Ramos (cell line): ENCODE measurements at regions not wholly inside any gene's neighbourhood (a gene's known extent, or its start where the extent isn't known, plus 50 kb on each side); places are given as distances from the start of the nearest gene placed in this dataset.
"Not testable (repeated sequence)": the region's sequence is repeated elsewhere in the genome, so short reads cannot be mapped to it uniquely, and the experiment has no call there.

Experiments
- in situ Hi-C: fragments of 300-500 bp; cut with MboI; formaldehyde crosslinking; loops from one replicate; pipeline ENCODE4 v1.14.3; 2022; ENCODE audit warnings: low sequenced_read_pairs; ENCODE audit not compliant: unreplicated experiment

DNA sequence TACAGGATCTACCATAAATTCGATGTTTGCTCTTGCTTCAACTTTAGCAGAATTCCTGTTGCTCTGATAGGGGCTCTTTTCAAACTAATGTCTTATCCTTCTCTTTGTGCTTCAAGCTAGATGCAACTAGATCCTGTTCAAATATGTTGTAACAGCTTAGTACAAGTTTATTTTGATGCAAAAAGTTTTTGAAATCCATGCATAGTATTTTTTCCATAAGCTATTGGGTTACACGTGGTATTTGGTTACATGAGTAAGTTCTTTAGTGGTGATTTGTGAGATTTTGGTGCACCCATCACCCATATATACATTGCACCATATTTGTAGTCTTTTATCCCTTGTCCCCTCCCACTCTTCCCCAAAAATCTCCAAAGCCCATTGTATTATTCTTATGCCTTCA, 907.7 kb downstream of the LTN1 start:
- in situ Hi-C loops: no loop called here

DNA sequence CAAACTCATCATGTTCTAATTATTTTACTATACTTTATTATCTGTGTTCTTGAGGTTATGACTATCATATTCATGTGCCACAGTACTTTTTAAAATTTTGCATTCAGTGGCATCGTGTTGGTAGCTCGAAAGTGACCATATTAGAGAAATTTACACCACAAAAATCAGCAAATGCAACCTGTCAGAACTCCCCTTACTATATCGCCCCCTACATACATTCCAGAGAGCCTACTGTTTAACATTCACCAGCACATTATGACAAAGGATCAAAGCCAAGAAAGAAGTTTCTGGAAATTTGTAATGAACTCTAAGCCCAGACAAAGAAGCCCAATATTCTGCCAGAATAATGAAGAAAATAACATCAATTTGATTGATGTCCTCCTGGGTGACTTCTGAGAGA, 909.3 kb downstream of the LTN1 start:
- in situ Hi-C loops: no loop called here

DNA sequence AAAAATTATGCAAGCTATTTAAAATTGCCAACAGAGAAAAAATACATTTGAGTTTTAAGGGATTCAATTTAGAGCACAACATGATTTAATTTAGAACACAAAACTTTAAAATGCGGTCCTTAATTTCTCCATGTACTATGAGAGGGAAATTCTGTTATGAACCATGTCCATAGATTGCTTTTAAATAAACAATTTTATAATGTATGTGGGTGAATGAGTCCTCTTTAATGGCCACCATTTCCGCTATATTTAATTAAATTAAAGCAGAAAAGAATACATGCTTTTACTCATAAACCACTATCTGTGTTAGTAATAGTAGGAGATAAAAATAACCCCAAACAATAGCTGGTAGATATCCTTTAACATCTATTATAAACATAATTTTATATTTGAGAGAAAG, 914.6 kb downstream of the LTN1 start:
- in situ Hi-C loops: no loop called here

DNA sequence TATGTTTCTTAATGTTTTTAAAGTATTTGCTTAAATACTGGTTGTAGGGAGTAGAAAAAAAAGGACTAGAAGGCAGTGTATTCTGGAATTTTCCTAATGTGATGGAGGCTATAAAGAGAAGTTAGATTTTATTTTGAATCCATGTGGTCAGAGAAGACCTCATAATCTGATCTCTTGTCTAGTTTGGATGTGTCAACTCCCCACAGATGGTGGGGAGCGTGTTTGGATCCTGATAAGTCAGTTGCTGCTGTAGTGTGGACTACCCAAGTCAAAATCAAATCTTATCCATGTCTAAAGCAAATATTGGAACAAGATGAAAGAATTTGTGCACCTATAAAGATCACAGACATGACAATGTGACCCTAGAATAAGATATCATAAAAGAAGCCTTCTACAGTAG, 918.0 kb downstream of the LTN1 start:
- in situ Hi-C loops: no loop called here

DNA sequence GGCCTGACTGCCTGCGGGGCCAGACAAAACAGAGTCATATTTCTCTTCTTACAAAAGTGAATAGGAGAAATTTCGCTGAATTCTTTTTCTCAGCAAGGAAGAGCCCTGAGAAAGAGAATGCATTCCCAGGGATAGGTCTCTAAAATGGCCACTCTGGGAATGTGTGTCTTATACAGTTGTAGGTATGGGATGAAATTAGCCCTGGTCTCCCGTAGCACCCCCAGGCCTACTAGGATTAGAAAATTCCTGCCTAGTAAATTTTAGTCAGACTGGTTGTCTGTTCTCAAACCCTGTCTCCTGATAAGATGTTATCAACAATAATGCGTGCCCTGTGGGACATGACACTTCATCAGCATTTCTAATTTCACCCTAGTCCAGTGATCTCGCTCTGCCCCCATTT, 920.1 kb downstream of the LTN1 start:
- in situ Hi-C loops: no loop called here

DNA sequence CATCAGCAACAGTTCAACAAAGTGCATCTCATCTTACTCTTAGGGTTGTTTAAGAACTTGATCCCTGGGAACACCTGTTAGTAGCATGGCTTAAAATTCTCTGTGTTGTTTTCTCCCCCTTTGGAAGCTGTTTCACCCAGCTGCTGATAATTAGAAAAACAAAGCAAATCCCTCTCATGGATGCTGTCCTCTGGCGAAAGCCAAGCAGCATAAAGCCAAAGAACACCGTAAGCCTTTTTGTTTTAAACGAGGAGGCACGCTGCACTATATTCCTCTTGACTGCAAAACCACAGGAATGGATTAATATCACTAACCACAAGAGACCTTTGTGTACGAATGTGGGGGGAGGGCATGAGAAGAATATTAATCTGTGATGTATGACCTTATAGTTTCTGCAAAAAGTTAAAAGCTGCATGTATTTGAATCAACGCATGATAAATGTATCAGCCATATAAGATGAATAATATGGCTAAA, 923.2 kb downstream of the LTN1 start:
- in situ Hi-C loops: no loop called here

DNA sequence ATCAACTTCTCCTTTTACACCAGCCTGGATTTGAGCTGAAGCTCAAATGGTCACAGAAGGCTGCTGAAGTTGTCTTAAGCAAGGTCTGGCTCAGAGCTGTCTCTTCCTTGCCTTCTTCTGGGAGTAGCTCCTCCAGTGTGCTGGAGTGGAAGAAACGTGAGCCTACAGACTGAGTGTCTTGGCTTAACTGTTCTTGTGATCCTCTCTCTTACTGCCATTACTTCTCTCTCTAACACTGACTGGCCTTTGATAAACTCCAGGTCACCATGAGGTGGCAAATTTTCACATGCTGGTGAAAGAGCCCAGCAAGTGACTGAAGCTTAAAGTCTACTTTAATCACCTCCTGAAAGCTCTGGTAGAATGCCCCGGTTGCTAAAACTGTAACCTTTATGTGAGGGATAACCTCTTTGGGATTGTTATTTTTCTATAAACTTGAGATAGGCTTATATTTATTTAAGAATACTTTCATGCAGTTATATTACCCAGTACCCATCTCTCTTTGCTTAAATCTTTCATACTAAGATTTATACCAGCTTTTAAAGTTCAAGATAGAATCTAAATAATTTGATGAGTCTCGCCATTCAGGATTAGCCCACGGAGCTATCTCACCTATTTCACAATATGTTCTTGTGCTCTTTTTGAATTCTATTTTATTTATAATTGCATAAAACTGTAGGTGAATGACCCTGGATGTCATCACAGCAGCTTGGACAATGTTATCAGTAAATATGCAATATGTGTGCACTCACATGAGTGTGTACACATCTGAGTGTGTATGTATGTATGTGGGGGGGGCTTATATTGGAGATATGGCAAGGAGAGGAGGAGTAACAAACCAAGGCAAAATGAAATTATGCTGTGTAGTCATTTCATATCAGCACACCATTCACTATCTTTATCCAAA, 924.0 kb downstream of the LTN1 start:
- in situ Hi-C loops: no loop called here

DNA sequence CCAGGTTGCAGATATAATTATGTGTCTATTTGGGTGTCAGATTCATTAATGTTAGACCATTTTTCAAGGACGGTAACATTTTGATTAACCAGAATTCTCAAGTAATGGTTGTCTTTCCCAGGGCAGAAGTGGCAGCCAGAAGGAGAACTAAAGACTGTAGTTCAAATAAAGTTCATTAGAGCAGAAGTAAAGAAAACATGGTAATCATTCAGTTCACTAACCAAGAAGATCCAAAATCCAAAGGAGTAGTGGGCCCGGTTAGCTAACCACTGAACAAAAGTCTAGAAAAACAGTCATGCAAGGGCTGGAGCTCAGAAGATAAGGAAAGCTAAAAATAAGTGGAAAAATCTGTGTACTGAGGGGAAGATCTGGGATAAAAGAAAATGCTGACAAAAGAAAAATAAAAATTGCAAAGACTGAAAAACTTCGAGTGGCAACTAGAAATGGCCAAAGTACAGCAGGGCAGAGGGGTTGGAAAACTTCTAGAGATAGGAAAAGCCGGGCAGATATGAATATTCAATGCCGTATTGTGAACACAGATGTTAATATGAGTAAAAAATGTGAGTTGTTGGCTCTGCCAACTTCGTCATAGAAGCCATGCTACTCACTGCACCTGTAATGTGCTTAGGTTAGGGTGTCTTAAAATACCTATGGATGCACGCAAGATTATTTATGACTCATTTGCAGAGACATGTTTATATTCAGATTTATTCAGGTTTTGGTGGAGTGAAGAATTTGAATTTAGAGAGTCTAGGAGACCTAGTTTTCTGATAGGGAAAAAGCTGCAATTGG, 925.9 kb downstream of the LTN1 start:
- in situ Hi-C loops: no loop called here

DNA sequence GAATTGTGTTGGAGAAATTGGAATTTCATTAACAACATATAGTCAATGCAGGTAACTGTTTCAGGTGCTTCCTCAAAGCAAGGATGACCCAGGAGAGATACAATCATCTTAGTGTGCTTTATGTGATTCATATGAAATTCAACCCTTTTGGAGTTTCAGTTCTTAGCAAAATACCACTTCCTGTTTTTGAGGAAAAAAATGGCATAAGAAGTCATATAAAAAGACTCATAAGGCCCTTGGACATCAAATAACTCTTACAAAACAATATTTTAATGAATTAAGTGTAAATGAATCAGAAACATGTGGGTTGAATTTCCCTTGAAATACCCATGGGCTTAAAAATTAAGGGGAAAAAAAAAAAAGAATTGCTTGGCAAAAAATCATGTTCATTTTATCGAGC, 926.6 kb downstream of the LTN1 start:
- in situ Hi-C loops: no loop called here

DNA sequence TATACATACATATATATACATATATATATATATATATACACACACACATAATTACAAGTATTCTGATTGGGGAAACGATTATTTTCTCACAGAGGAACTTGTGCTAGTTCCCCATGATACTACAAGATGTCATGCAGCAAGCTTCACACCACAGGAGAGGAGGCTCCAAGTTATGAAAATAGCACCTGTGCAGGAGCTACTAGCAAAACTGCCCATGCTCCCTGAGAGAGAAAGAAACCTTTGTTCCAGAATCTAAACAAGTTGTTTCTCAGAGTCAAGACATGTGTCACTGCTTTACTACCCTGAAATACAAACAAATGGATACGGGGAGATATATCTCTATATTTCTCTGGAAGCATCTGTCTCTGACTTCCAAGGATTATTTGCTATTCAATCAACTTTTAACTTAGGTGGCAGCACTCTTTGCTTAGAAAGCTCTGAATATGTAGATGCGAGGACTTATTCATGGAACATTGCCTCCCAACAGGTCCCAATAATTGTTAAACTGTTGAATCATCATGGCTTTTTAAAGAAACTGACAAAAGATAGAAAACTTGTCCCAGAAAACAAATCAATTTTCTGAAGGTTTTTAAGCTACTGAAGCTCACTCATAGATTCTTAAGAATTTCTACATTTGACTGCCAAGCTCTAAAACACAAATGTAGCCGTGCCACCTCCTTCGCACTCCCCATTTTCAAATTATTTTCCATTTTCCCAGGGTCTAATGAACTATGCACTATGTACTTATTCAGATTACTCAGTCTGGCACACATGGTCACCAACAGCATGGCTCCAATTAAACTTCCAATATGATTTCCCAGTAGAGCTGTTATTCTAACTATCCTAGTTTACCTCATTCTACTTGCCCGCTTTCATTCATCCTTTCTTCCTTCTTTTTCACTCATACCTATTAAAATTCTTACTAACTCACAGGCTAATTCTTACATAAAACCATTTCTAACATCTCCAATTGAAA, 929.1 kb downstream of the LTN1 start:
- in situ Hi-C loops: no loop called here

DNA sequence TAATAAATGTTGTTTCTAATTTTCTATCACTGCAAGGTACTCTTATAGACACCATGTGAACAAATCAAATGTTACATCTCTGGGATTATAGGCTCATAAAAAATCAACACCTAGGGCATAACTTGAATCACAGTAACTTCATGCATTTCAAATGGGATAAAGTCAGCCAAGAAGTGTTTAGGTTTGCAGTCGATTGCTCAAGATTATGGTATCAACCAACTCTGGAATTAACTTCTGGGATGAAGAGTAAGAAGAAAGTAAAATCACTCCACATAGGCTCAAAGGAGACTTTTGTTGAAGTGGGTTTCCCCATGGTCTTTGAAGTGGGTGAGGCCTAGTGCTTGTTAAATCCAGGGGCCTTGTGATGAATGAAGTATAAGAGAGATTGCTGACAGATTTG, 939.7 kb downstream of the LTN1 start:
- in situ Hi-C loops: not testable (repeated sequence)

DNA sequence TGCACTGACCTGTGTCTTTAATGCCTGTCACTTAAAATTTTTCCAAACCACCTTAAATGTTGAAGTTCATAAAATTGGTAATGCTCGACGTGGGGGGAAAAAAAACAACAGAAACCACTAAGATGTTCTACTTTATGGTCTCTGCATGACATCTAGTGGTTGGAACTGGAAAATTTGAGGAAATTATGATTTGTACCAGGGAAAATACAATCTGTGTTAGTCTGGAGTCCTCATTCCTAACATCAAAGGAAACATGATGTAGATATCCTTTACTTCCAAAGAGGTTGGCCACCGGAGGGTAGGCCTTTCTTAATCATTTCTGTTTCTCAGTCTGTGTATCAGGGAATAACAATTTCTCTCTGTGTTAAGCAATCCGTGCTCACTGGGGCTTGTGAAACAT, 941.0 kb downstream of the LTN1 start:
- in situ Hi-C loops: not testable (repeated sequence)

DNA sequence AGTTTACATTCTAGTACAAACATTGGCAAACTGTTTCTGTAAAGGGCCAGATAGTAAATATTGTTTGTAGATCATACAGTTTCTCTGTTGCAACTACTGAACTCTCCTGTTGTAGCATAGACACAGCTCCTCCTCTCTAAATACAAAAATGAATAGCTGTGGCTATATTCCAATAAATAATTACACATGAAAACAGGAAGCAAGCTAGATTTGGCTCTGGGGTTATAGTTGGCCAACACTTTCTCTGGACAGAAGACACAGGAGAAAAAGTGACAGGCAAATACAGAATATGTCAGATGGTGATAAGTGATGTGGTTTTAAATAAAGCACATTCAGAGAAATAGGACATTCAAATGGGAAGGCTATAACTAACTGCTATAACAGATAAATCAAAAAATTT, 957.0 kb downstream of the LTN1 start:
- in situ Hi-C loops: not testable (repeated sequence)

DNA sequence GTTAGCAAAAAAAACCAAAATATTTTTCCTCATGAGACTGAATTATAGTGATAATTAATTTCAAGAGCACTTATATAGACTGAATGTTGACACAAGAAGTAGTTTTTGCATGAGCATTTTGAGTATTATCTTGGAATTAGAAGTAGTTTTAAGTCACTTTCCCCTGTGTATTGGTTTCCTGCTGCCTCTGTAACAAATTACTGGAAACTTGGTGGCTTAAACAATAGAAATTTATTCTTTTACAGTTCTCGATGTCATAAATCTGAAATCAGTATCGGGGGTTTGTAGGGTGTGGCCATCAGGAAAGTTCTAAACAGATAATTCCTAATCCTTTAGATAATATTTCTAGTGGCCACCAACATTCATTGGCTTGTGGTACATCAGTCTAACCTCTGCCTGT, 957.8 kb downstream of the LTN1 start:
- in situ Hi-C loops: not testable (repeated sequence)

DNA sequence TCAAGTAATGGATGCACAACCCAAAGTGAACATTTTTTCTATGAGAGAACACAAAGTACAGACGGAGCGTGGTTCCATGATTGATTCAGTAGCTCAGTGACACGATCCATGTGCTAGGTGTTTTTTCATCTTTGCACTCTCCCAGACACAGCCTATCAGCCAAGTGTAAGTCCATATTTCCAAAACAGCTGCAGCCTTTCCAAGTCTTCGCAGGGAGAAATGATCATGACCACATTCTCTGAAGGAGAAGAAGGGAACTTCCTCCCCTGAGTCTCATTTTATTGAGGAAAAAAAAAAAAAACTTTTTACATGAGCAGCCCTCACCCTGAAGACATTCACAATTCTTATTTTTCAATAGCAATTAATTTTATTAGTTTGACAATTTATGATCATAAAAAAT, 958.3 kb downstream of the LTN1 start:
- in situ Hi-C loops: not testable (repeated sequence)

DNA sequence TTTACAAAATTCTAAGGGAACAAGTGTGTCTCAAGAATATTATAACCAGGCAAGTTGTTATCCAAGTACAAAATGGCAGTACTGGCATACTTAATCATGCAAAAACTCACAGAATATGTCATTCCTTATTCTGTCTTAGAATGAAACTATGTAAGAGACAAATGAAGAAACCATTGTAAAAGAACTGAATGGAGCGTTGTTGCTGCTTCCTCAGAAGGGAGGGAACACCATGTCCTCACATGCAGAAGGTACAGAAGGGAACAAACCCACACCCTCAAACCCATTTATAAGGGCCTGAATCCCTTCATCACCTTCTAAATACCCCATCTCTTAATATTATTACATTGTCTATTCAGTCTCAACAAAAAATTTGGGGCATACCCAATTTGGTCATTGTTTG, 960.0 kb downstream of the LTN1 start:
- in situ Hi-C loops: not testable (repeated sequence)

DNA sequence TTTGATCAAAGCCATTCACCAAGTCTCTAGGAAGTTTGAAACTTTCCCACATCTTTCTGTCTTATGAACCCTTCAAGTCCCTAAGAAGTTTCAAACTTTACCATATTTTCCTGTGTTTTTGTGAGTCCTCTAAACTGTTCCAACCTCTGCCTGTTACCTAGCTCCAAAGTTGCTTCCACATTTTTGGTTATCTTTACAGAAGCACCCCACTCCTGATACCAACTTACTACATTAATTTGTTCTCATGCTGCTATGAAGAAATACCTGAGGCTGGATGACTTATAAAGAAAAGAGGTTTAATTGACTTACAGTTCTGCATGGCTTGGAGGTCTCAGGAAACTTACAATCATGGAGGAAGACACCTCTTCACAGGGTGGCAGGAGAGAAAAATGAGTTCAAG, 961.6 kb downstream of the LTN1 start:
- in situ Hi-C loops: not testable (repeated sequence)

DNA sequence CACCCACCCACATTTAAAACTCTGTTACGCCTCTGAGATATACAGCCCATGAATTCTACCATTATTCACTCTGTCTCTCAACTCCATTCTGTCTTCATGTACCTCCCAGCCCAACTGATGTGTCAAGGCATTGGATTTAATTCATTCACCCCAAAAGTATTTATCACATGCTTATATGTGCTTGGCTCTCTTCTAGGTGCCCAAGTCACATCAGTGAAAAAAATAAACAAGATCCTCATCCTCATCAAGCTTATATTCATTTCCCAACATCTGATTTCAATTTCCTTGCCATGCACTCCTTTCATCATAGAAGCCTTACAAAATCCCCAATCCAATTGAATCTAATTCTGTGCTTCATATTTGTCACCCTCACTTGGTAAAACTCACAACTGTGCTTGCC, 967.6 kb downstream of the LTN1 start:
- in situ Hi-C loops: no loop called here

DNA sequence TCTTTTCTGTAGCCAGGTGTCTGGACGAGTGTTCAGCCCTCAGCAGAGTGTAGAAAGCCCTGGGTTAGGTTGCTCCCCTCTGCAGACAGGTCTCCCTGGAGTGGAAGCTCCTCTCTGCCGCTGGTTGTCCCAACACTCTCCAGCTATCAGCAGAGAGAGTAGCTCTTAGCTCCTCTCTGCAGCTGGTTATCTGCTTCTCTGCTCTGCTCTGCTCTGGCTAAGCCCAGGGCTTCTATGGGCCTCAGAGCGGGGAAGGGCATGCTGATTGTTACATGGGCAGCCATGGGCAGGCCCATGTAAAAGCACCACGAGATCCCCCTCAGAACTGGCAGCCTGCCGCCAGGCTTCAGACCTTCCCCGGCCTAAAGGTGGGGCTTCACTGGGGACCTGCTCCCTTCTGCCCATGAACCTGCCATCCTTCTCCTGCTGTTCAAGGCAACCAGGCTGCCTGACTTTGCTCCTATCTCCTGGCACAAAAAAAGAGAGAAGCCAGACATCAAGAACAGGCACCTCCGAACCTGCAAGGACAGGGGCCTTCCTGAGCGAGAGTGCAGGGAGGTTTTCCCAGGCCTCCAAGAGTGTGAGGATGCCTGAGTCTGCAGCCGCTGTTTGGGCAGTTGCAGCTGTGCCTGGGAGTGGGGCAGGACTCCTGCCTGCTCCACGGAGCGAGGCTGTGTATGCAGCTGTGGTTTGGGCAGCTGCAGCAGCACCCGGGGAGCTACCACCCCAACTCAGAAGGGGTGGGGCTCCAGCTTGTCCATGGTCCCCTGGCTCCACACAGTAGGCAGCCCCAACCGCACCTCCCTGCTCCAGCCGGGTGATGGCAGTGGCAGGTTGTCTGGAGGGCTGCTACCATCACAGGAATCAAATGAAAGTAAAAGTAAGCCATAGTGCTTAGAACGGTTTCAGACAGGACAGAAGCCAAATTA, 973.7 kb downstream of the LTN1 start:
- in situ Hi-C loops: no loop called here
